ENCODE measurements at regions not wholly inside any gene's neighbourhood (a gene's known extent, or its start where the extent isn't known, plus 50 kb on each side); places are given as distances from the start of the nearest gene placed in this dataset.

DNA sequence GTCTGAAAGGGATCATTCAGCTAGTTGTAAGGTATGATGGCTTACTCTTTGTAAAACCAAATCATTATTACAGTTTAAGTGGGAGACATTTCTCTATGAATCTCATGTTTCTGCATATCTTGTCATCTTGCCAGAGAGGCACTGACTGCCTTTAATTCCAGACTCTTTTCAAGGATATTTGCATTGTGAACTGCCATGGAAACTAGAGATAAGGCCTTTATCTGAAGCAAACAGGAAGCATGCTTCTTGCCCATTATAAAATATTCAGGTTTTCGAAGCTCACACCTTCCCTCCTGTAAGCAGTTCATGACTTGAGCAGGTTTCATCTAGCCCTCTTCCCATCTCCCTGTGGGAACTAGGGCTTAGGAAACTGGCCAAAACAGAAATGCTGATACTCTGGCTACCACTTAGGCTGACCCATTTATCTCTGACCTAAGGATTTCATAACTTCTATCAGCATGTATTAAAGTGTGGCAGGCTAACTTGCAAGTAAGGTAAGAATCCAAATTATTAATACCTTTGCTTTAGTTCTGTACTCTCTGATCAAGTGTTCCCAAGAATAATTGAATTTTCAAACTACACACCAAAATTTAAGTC, 326.6 kb upstream of the ALCAM start (continued):
- TF ChIP-seq, protein P1, sequence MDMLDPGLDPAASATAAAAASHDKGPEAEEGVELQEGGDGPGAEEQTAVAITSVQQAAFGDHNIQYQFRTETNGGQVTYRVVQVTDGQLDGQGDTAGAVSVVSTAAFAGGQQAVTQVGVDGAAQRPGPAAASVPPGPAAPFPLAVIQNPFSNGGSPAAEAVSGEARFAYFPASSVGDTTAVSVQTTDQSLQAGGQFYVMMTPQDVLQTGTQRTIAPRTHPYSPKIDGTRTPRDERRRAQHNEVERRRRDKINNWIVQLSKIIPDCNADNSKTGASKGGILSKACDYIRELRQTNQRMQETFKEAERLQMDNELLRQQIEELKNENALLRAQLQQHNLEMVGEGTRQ (IDR thresholded peaks at IDR 0.05), result no peak
- TF ChIP-seq CBX8 (IDR thresholded peaks at IDR 0.05) (no peak), EP300 (IDR thresholded peaks at IDR 0.05) (no peak)

DNA sequence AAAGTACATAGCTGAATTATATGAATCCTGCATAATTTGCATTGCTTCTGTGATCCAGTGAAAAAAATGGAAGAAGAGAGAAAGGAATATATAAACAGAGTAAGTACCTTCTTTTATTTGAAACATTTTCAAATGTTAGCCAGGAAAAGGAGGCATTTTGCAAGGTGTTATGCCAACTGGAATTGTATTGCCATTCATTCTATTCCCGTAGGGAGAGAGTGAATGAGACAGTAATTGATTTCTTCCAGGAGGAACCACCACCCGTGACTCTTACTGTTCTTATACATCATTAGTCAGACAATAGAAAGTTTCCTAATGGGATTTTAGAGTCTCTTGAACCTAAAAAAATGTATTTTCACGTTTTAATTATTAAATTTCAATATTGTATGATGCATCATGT, 324.1 kb upstream of the ALCAM start:
- Histone ChIP-seq H3K27ac (no peak overlapping the region), H3K4me1 (no peaks in the 10 kb centered on the region), H3K4me3 (no peak overlapping the region), H3K4me2 (no peak overlapping the region), H3K9me3 (no peaks in the 10 kb centered on the region)
- CTCF ChIA-PET, result interaction anchor here (1.0 kb wide), 1 partner anchor 9 kb away, joined by 3 read pairs; no protein-coding TSS in a partner anchor
- TF ChIP-seq, protein P1 (IDR thresholded peaks at IDR 0.05), result no peak
- POLR2A ChIA-PET, result no interaction called here
- no peak for FAIRE-seq
- 16% methylated on average over 3 of the region's 3 CpGs for WGBS (ENCODE audit: missing lambda C conversion rate)
- ATAC-seq, result no peak
- no peak for DNase-seq (ENCODE audit: low read depth in 1 of 2, low spot score in 1 of 2)

DNA sequence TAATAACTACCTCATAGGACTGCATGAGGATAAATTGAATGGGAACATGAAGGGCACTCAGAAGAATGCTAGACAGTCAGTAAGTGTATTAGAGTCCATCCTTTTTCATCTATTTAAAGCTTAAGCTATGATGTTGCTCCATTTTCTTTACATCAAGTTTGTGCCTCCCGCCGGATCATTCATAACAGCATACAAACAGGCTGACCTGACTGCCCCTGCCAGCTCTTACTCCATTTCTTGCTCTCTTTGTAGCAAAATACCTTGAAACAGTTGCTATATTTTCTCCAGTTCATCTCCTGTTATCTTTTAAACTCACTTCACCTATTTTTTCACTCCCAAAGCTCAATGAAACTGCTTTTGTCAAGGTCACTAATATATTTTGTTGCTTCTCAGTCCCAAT, 315.6 kb upstream of the ALCAM start:
- FAIRE-seq (no peak), DNase-seq (ENCODE audit: low read depth in 1 of 2, low spot score in 1 of 2) (no peak), ATAC-seq (no peak)
- H3K9me3 ChIP-seq, result no peaks in the 10 kb centered on the region
- POLR2A ChIA-PET, result no interaction called here
- no peak overlapping the region for H3K4me3 ChIP-seq
- H3K4me2 ChIP-seq, result no peak overlapping the region
- no peaks in the 10 kb centered on the region for H3K4me1 ChIP-seq
- TF ChIP-seq SREBF2 (IDR thresholded peaks at IDR 0.05) (no peak), KDM5A (IDR thresholded peaks at IDR 0.05) (no peak), CBX2 (IDR thresholded peaks at IDR 0.05; ENCODE audit: borderline replicate concordance, low read depth) (no peak), BHLHE40 (IDR thresholded peaks at IDR 0.05; ENCODE audit: low read depth, low read length) (no peak), ZC3H11A (IDR thresholded peaks at IDR 0.05) (no peak), EHMT2 (IDR thresholded peaks at IDR 0.05; ENCODE audit: low read depth) (no peak), EHF (CRISPR knock-in tag; IDR thresholded peaks at IDR 0.05) (no peak), HOXA7 (CRISPR knock-in tag; IDR thresholded peaks at IDR 0.05) (no peak), HEYL (CRISPR knock-in tag; IDR thresholded peaks at IDR 0.05) (no peak), NR3C1 (IDR thresholded peaks at IDR 0.05) (no peak), ZSCAN20 (CRISPR knock-in tag; IDR thresholded peaks at IDR 0.05) (no peak)
- TF ChIP-seq, protein P2, sequence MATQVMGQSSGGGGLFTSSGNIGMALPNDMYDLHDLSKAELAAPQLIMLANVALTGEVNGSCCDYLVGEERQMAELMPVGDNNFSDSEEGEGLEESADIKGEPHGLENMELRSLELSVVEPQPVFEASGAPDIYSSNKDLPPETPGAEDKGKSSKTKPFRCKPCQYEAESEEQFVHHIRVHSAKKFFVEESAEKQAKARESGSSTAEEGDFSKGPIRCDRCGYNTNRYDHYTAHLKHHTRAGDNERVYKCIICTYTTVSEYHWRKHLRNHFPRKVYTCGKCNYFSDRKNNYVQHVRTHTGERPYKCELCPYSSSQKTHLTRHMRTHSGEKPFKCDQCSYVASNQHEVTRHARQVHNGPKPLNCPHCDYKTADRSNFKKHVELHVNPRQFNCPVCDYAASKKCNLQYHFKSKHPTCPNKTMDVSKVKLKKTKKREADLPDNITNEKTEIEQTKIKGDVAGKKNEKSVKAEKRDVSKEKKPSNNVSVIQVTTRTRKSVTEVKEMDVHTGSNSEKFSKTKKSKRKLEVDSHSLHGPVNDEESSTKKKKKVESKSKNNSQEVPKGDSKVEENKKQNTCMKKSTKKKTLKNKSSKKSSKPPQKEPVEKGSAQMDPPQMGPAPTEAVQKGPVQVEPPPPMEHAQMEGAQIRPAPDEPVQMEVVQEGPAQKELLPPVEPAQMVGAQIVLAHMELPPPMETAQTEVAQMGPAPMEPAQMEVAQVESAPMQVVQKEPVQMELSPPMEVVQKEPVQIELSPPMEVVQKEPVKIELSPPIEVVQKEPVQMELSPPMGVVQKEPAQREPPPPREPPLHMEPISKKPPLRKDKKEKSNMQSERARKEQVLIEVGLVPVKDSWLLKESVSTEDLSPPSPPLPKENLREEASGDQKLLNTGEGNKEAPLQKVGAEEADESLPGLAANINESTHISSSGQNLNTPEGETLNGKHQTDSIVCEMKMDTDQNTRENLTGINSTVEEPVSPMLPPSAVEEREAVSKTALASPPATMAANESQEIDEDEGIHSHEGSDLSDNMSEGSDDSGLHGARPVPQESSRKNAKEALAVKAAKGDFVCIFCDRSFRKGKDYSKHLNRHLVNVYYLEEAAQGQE (IDR thresholded peaks at IDR 0.05), result no peak
- no peak overlapping the region for H3K27ac ChIP-seq
- CTCF ChIA-PET, result interaction anchor here (0.6 to 1.2 kb wide), 2 partner anchors 9 to 39 kb away, joined by 3 read pairs; no protein-coding TSS in a partner anchor
- WGBS (ENCODE audit: missing lambda C conversion rate), result 85% methylated on average over 2 of the region's 2 CpGs

DNA sequence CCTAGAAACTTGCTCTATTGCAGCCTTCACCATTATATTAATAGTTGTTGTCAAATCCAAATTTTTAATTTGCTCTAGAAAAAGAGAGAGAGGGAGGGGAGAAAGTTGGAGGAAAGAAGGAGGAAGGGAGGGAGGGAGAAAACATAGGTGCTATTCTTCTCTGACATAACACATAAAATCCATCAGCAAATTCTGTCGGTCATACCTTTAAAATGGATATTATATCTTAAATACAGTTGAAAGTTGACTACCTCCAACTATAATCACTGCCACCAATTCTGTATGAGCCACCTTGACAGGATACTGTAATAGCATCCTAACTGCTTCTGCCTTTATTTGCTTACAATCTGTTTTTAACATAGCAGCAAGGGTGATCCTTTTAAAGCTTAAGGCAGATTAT, 314.7 kb upstream of the ALCAM start:
- DNase-seq (ENCODE audit: low read depth in 1 of 2, low spot score in 1 of 2) (no peak), FAIRE-seq (no peak), ATAC-seq (no peak)
- Histone ChIP-seq H3K27ac (no peak overlapping the region), H3K4me3 (no peak overlapping the region), H3K4me1 (no peaks in the 10 kb centered on the region), H3K9me3 (no peaks in the 10 kb centered on the region), H3K4me2 (no peak overlapping the region)
- POLR2A ChIA-PET, result no interaction called here
- WGBS (ENCODE audit: missing lambda C conversion rate), result 97% methylated on average over 1 of the region's 1 CpG
- CTCF ChIA-PET, result no interaction called here
- TF ChIP-seq CBX8 (IDR thresholded peaks at IDR 0.05), result no peak
- TF ChIP-seq MAFK (IDR thresholded peaks at IDR 0.05; ENCODE audit: partially characterized antibody), result no peak
- no peak for TF ChIP-seq CEBPB (IDR thresholded peaks at IDR 0.05)
- TF ChIP-seq, protein P3, sequence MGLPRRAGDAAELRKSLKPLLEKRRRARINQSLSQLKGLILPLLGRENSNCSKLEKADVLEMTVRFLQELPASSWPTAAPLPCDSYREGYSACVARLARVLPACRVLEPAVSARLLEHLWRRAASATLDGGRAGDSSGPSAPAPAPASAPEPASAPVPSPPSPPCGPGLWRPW (IDR thresholded peaks at IDR 0.05), result no peak
- no peak for TF ChIP-seq TFCP2L1 (CRISPR knock-in tag; IDR thresholded peaks at IDR 0.05)
- TF ChIP-seq RFX5 (IDR thresholded peaks at IDR 0.05), result no peak
- TF ChIP-seq CHD4 (IDR thresholded peaks at IDR 0.05; ENCODE audit: borderline replicate concordance), result no peak
- no peak for TF ChIP-seq MYC (IDR thresholded peaks at IDR 0.05; ENCODE audit: borderline replicate concordance, low read length)
- no peak for TF ChIP-seq POLR2AphosphoS2 (conservative IDR thresholded peaks at IDR 0.05; ENCODE audit: low read length)
- TF ChIP-seq, protein P4, sequence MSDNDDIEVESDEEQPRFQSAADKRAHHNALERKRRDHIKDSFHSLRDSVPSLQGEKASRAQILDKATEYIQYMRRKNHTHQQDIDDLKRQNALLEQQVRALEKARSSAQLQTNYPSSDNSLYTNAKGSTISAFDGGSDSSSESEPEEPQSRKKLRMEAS (IDR thresholded peaks at IDR 0.05), result no peak
- TF ChIP-seq ZSCAN20 (CRISPR knock-in tag; IDR thresholded peaks at IDR 0.05), result no peak
- TF ChIP-seq HOXB5 (CRISPR knock-in tag; IDR thresholded peaks at IDR 0.05), result no peak
- TF ChIP-seq SMC3 (IDR thresholded peaks at IDR 0.05), result no peak
- TF ChIP-seq POLR2A (IDR thresholded peaks at IDR 0.05; ENCODE audit: low read length), result no peak
- TF ChIP-seq, protein P5, sequence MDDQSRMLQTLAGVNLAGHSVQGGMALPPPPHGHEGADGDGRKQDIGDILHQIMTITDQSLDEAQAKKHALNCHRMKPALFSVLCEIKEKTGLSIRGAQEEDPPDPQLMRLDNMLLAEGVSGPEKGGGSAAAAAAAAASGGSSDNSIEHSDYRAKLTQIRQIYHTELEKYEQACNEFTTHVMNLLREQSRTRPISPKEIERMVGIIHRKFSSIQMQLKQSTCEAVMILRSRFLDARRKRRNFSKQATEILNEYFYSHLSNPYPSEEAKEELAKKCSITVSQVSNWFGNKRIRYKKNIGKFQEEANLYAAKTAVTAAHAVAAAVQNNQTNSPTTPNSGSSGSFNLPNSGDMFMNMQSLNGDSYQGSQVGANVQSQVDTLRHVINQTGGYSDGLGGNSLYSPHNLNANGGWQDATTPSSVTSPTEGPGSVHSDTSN (IDR thresholded peaks at IDR 0.05), result no peak

Data from A549 (cell line).